NOMO-1 treated with dmso at 0.1 percent for 144 hours (cell line): ENCODE measurements at regions not wholly inside any gene's neighbourhood (a gene's known extent, or its start where the extent isn't known, plus 50 kb on each side); places are given as distances from the start of the nearest gene placed in this dataset.

Experiments
- DNase-seq: peaks from one replicate; lab custom pipeline; 2025; ENCODE audit not compliant: unreplicated experiment; lab: John Stamatoyannopoulos, UW

GRCh38 chr16:86016201-86016965, 117.4 kb downstream of the IRF8 start:
- peak; percentile 6 for DNase-seq

DNA sequence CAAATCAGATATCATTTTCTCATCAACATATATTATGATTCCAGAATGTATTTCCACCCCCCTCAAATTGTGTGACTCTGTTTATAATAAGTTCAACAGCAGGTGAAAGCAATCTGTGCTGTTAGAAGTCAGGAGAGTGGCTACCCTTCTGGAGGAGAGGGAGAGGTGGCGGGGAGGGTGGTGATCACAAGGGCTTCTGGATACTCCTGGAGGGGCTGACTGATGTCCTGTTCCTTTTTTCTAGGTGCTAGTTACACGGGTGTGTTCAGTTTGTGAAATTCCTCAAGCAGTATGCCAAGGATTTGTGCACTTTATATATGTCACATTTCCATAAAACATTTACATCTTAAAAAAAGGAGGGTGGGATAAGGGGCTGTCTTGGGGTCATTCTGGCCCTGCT, 119.1 kb downstream of the IRF8 start:
- no peak for DNase-seq

DNA sequence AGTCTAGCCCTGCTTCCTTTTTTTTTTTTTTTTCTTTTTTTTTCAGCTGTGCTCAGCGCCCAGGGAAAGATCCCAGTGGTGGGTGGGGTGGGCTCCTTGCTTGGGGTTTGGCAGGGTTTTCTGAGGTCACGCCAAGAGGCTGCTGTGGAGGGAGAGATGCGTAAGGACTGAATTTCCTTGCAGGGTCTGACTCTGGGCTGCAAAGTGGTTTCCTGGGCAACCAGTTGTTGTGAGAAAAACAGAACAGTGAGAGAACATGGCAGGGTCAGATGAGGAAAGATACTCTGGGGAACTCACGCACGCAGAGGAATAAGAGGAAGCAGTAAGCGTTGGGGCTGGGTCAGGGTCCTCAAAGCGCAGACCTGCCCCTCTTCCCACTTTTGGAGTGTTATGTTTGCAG, 119.5 kb downstream of the IRF8 start:
- peak; percentile 58 for DNase-seq

DNA sequence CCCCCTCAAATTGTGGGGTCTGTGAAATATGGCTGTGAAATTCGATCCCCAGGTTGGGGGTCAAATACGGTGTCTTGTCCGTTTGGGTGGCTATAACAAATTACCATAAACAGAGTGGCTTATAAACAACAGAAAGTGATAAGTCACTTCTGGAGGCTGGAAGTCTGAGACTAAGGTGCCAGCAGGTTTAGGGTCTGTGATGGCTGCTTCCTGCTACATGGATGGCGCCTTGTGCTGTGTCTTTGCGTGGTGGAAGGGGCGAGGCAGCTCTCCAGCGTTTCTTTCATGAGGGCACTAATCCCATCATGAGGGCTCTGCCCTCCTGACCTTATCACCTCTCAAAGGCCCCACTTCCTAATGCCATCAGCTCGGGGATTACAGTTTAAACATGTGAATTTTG, 120.0 kb downstream of the IRF8 start:
- DNase-seq: no peak

DNA sequence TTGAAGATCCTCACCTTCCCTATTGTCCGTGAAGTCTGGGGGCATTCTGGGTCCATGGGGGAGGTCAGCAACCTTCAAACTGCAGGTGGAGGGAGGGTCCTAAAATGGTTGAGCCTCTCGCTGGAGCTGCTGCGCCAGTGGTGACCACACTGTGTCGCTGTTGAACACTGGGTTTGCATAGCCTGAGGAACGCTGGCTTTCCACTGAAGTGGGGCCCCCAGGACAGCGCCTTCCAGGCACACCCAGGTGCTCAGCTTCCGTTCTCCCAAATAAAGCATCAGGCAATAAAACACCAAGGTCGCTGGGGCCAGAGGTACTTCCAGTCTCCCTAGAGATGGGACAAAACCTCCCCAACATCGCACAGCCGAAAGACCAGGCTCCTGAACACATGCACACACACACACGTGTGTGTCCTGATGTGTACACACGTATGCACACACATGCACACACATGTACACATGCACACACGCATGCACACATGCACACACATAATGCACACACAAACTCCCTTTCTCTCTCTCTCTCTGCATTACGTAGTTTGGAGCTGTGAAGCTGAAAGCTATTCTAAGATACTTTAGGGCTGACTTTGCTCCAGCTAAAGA, 120.6 kb downstream of the IRF8 start:
- DNase-seq: no peak

- no peak for DNase-seq
Observed at GRCh38 chr16:86020971-86021370, 122.0 kb downstream of the IRF8 start.

DNA sequence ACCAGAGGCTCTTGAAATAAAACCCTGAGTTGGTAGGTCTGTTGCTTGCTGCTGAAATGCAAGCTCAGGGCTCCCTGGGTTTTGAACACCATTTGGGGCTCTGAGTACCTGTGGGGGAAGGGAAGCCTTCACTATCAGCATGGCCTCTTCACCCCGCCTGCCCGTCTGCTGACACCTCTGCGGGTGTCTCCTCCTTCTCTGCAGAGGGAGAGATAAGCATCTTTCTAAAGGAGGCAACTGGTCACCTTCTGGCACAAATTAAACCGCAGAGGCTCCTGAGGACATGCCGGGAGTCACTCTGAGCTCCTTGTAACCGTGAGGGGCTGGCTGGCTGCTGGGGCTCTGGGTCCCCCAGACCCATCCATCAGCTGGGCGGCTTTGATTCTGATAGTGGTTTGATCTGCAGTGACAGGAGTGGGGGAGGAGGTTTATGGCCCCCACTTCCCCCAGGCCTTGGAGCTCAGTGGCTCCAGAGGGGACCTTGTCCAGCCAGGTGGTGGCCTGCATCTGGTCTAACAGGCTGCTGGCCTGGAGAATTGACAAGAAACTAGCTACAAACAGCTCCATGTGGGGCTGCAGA, 123.5 kb downstream of the IRF8 start:
- DNase-seq: no peak

DNA sequence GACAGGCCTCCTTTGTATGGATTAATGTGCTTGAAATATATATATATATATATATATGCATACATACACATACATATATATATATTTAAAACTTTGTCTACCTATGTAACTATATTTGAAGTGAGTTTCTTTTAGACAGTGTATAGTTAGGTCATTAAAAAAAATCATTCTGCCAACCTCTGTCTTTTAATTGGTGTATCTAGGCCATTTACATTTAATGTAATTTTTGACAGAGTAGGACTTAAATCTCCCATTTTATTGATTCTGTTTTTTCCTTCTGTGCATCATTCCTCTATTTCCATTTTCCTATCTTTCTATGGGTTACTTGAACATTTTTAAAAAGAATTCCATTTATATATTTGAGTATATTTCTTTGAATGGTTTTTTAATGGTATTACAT, 125.2 kb downstream of the IRF8 start:
- no peak for DNase-seq

DNA sequence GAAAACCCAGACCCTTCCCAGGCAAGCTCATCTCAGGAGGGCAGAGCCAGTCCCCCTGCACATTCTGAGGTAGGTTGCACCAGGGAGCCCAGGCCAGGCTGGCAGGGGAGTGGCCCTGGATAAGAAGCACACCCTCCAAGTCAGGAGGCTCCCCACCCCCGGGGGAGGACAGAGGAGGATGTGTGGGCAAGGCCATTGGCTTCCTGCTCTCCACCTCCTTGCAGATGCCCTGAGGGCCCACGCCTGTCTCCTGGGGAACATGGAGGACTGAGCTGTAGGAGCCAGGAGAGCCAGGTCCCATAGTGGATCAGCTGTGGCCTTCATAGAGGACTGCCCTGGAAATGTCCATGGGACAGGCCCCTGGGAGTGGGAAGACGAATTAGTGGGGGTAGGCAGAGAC, 126.7 kb downstream of the IRF8 start:
- no peak for DNase-seq

GRCh38 chr16:86026171-86026910, 127.4 kb downstream of the IRF8 start:
- DNase-seq: no peak

DNA sequence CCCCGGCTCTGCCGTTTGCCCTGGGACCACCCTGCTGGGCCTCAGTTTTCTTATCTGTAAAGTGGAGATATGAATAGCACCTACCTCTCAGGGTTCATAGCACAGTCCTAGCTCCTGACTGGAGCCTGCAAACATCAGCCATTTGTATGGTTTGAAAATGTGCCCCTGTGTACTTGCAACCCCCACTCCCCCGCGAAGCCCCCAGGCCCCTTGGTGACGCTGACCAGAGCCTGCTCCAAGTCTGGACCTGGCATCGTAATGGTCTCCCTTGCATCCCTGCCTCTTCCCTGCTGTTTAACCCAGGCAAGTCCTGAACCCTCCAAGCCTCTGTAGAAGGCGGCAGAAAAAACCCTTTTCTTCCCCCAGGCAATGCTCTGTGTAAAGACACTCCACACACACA, 128.0 kb downstream of the IRF8 start:
- no peak for DNase-seq

- DNase-seq: no peak
Observed at GRCh38 chr16:86027373-86028126, 128.6 kb downstream of the IRF8 start.

DNA sequence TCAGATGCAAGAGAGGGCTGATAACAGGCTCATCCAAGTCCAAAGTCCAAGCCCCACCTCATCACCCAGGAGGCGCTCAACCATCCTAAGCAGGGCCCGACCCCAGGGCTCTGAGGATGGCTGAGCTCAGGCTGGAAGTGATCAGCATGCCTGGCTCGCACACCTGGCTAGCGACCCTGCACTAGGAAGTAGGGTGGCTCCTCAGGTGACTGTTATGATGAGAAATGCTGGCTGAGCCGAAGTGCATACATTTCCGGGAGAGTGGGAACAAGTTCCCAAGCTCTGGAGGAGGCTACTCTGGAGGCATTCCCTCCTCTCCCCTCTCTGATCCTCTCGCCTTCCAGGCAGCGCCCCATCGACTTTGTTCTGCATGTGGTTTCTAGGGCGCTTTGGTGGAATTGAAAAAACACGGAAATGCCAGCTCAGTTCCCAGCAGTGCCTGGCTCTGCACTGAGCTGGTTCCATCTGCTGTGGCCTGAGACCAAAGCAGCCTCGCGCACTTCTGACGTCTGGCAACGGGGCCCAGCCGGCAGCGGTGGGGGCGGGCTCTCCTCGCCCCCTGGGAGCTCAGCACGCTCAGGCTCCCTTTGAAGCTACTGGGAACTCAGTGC, 130.3 kb downstream of the IRF8 start:
- no peak for DNase-seq

GRCh38 chr16:86030116-86030515, 131.2 kb downstream of the IRF8 start:
- no peak for DNase-seq

DNA sequence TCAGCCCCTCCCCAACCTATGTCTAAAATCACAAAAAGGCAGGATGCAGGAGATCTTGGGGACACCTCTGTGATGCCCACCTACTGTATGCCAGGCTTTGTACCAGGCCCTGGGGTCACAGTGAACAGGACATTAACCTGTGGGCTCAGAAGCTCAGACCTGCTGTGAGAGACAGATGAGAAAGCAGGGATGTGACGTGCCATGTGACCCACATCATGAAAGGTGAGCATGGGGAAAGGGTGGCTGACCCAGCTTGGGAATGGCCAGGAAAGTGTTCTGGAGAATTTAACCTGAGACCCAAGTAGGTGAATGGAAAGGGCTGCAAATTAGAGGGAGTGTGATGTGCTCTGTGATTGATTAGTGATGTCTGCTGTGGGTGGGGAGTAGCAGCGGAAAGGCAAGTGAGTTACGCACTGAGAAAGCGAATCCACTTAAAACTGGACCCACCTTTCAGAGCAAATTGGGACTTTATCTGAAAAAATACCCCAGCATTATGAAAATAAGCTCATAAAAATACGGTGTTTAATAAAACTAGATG, 132.2 kb downstream of the IRF8 start:
- DNase-seq: no peak

- DNase-seq: no peak
Observed at GRCh38 chr16:86033016-86033474, 134.1 kb downstream of the IRF8 start.

DNA sequence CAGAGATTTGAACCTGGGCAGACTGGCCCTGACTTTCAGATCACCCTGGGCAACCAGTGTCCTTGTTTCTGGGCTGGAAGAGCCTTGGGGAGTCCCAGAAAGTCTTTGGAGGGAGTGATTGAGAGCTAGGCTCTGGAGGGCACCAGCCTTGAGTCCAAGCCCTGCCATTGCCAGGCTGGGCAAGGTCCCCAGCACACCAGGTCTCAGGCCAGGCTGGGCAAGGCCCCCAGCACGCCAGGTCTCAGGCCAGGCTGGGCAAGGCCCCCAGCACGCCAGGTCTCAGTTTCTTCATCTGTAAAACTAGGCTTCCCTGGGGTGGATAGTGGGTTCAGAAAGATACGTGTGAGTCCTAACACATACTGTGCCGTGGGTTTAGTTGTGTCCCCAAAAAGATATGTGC, 135.0 kb downstream of the IRF8 start:
- DNase-seq: no peak

DNA sequence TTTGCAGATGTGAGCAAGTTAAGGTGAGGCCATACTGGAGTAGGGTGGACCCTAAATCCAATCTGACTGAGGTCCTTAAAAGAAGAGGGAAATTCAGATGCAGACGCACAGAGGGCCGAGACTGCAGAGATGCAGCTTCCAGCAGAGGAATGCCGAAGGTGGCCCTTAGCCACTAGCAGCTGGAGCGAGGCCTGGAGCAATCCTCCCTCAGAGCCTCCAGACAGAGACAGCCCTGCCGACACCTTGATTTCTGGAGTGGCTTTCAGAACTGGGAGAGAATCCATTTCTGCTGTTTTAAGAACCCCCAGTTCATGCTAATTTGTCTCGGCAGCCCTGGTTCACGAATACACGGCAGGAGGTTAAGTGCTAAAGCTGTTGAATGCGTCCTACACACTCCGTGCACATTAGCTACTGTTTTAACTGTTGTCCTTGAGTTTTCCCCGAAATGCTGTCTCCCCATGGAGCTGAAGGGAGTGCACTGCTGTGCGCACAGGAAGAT, 135.5 kb downstream of the IRF8 start:
- no peak for DNase-seq

GRCh38 chr16:86035906-86036305, 136.9 kb downstream of the IRF8 start:
- no peak for DNase-seq
